HG03045 (cell line): ENCODE measurements at regions not wholly inside any gene's neighbourhood (a gene's known extent, or its start where the extent isn't known, plus 50 kb on each side); places are given as distances from the start of the nearest gene placed in this dataset.
"Not testable (repeated sequence)": the region's sequence is repeated elsewhere in the genome, so short reads cannot be mapped to it uniquely, and the experiment has no call there.

Experiments used
- ATAC-seq: cut with Tn5 transposase; IDR thresholded peaks from one replicate; pipeline ENCODE4 v1.9.1; 2021; ENCODE audit warnings: mild to moderate bottlenecking, moderate library complexity; ENCODE audit not compliant: unreplicated experiment

DNA sequence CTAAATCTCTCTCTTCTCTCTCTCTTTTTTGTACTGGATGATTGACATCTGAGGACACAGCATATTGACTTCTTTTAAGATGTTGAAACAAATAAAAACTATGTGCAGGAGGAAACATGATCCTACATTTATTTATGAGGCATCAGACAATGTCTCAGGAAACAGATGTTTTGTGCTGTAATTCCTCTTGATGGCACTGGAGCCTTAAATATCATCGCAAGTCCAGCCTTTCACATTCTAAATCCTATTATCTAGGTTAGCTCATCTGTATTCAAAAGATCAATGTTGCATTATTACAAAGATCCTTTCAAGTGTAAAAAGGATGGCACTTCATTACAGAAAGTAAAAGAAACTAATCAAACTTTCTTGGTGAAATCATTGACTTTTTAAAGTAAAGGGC is 63.9 kb downstream of the MAT2B start:
- ATAC-seq = no peak

GRCh38 chr5:163571744-163572143 is 66.3 kb downstream of the MAT2B start:
- no peak for ATAC-seq

GRCh38 chr5:163574472-163575440 is 69.3 kb downstream of the MAT2B start:
- no peak for ATAC-seq

- no peak for ATAC-seq
Observed at GRCh38 chr5:163578652-163579051, 73.2 kb downstream of the MAT2B start.

GRCh38 chr5:163579729-163580128 is 74.3 kb downstream of the MAT2B start:
- ATAC-seq = no peak

DNA sequence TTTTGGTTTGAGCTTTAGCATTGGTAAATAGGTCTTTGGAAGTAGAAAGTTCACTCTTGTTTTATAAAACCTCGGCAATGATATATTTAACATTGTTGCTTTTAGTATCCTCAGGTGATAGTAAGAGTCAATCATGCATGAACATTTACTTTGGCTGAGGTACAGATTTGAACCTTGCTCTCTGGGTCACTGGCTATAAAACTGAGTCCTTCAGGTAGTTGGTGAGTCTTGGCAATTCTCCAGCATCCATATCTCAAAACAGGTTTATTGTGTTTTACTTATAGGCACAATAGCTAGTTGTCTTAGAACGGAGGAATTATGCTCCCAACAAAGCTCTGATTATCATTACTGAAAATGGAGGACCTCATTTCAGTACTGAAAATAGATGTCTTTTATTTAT is 75.1 kb downstream of the MAT2B start:
- ATAC-seq = no peak

GRCh38 chr5:163583491-163584153 is 78.2 kb downstream of the MAT2B start:
- not testable (repeated sequence) for ATAC-seq

DNA sequence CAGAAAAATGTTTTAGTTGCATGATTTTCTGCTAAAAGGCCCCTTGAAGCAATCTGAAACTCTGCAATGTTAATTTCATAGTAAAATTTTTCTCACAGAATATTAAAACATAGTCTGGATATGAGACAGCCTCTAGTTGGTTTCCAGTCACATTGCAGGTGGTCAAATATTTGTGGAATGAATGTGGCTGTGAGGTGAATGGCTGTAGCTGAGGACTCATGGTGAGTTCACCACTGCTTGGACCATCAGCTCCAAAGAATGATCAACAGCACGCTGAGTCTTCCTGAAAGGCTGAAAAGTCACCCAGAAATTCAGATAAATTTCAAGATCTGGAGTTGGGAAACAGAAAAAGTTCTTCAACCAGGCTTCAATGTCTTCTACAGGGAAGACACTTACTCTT is 79.8 kb downstream of the MAT2B start:
- ATAC-seq = no peak

- no peak for ATAC-seq
Observed at GRCh38 chr5:163586531-163586956, 81.1 kb downstream of the MAT2B start.

DNA sequence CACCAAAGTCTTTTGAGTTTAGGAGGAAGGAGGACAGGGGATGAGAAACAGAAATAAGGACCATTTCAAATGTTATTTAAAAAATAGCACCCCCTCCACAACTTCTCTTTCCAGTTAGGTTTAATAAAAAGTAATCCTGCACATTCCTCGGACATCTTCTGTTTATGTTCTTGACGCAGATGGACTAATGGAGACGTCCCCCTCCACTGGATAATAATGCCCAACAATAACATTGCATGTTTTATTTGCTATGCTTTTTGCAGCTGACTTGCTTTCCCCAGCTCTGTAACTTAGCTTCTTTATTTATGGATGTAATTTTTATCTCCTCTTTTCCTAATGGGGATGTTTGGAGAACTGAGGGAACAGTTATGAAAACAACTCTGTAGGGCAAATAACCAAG is 89.5 kb downstream of the MAT2B start:
- no peak for ATAC-seq

DNA sequence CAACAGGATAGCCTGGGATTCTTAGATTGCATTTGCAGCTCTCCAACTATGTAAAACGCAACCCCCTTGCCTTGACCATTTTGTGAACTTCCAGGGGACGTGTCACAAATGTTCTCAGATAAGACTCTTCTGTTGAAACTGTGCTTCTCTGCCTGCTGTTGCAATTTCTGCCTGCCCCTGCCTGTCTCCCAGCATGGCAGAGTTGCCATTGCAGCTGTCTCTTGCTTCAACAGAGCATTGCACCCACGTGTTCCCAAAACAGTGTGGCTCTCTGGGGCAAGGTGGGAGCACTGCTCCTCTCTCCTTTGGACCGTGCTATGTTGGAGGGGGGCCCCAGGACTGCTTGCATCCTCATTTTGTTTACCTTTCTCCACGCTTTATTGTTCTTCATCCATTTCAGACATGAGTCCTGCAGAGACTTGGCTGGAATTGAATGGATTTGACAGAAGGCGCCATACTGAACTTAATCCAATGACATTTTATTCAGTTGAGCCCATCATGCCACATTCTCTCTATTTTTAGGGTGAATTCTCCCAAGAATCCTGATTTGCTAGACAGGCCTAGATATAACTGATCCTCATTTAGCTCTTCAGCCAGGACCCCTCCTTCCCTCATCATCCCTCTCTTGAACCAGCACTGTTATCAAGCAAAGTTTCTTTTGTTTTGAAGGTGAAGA is 90.7 kb downstream of the MAT2B start:
- no peak for ATAC-seq

- no peak for ATAC-seq
Observed at GRCh38 chr5:163596608-163597315, 91.3 kb downstream of the MAT2B start.

DNA sequence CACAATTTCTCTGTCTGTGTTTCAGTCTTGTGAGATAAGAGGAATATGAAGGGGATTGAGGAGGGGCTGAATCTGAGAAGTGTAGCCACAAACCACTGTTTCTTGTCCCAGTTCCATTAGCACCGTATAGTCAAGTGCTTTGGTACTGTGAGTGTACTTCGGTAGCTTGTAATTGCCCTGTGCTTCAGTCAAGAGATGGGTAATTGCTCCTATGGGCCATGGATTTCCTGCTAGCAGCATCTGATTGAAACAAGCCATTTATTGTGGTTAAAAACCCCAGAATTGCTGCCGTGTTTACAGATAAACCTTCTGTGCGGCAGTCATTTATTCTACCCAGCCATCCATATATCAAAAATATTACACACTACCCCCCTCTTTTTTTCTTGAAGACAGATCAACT is 98.6 kb downstream of the MAT2B start:
- no peak for ATAC-seq

- ATAC-seq = no peak
Observed at GRCh38 chr5:163607256-163607655, 101.8 kb downstream of the MAT2B start.

DNA sequence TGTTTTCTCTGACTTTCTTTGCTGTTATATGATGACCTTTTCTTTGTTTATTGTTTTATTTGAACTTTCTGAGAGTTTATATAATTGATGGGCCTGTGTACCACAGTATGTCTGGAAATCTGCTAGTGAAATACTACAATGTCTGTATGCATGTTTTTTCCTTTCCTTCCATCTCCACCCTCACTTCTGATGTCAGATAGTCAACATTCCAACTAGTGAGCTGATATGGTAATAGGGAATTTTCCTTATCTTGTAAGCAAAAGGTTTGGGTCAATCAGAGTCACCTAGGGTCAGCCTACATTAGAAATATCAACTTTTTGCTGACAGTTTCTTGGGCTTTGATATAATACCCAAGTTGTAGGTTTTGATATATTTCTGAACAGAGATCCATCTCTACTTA is 103.2 kb downstream of the MAT2B start:
- ATAC-seq = no peak

- ATAC-seq = no peak
Observed at GRCh38 chr5:163609910-163610309, 104.5 kb downstream of the MAT2B start.

- no peak for ATAC-seq
Observed at GRCh38 chr5:163612358-163613149, 107.1 kb downstream of the MAT2B start.

- ATAC-seq = no peak
Observed at GRCh38 chr5:163613150-163613442, 107.7 kb downstream of the MAT2B start.

DNA sequence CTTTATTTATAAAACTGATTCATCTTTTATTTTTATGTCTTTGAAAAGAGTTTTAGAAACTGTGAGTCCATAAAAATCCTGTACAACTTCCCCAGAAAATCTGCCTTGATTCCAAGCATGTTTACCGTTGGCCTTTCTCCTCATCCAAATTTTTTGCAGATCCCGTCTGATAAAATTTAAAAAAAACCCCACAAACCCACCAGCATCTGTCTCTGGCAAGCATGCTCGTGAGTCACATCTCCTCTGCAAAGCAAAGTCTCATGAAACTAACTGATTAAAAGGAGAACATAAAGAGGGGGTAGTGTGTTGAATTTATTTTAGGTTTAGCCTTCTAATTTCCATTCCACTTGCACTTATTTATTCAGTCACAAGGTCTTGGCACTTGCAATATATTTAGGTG is 109.4 kb downstream of the MAT2B start:
- ATAC-seq = no peak

DNA sequence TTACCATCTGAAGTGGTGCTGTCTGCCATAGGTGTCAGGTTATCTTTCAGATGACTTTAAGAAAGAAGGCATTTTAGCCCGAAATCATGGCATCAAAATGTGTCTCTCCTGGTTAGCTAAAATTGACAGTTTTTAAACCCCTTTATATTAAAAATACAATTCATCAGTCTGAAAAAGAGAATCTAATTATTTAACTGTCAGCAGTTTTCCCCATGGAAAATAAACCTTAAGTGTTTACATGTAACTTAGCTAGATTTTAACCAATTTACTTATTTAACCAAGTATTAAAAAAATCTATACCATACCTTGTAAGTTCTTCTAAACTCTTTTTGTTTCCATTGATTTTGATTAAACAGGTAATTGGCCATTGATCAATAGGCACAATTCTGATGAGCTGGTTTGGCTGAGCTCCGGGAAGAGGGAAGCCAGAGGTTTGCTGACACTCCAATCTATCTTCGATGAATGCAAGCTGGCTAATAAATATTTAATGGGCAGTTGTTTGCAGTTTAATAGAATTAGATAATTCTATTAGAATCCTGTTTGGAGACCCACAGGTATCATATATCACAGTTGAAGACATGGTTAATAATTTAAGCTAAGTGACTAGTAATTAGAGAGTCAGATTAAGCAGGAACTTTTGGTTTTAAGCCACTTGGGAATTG is 114.0 kb downstream of the MAT2B start:
- no peak for ATAC-seq
